C4-2B (cell line): ENCODE measurements at regions not wholly inside any gene's neighbourhood (a gene's known extent, or its start where the extent isn't known, plus 50 kb on each side); places are given as distances from the start of the nearest gene placed in this dataset.
"Not testable (repeated sequence)": the region's sequence is repeated elsewhere in the genome, so short reads cannot be mapped to it uniquely, and the experiment has no call there.

Source experiments
- ZFX ChIP-seq: fragments of 450-650 bp; IDR thresholded peaks from 2 replicates; pipeline ENCODE4 v1.6.1; 2017
- TF ChIP-seq, protein P1 (sequence below): fragments of 450-650 bp; conservative IDR thresholded peaks from 2 replicates; pipeline ENCODE4 v1.5.1; 2017; ENCODE audit warnings: mild to moderate bottlenecking

DNA sequence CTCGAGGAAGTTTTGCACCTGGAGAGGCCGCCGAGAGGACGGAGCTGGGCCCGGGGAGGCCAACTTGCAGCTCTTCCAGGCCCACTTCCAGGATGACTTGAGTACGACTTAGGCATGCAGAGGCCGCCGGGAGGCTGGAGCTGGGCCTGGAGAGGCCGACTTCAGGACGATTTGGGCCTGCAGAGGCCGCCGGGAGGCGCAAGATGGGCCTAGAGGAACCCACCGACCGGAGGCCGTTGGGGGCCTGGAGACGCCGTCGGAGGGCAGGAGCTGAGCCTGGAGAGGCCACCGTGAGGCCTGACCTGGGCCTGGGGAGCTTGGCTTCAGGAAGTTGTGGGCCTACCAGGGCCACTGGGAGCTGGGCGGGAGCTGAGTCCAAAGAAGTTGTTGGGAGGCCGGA is 250.5 kb upstream of the NUPR2 start:
- TF ChIP-seq, protein P1, sequence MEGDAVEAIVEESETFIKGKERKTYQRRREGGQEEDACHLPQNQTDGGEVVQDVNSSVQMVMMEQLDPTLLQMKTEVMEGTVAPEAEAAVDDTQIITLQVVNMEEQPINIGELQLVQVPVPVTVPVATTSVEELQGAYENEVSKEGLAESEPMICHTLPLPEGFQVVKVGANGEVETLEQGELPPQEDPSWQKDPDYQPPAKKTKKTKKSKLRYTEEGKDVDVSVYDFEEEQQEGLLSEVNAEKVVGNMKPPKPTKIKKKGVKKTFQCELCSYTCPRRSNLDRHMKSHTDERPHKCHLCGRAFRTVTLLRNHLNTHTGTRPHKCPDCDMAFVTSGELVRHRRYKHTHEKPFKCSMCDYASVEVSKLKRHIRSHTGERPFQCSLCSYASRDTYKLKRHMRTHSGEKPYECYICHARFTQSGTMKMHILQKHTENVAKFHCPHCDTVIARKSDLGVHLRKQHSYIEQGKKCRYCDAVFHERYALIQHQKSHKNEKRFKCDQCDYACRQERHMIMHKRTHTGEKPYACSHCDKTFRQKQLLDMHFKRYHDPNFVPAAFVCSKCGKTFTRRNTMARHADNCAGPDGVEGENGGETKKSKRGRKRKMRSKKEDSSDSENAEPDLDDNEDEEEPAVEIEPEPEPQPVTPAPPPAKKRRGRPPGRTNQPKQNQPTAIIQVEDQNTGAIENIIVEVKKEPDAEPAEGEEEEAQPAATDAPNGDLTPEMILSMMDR: not testable (repeated sequence)
- TF ChIP-seq ZFX: not testable (repeated sequence)
